RPMI8226 (cell line): ENCODE measurements at regions not wholly inside any gene's neighbourhood (a gene's known extent, or its start where the extent isn't known, plus 50 kb on each side); places are given as distances from the start of the nearest gene placed in this dataset.
"Not testable (repeated sequence)": the region's sequence is repeated elsewhere in the genome, so short reads cannot be mapped to it uniquely, and the experiment has no call there.

Experiments
- DNase-seq: peaks from one replicate; pipeline ENCODE4 v3.0.0-alpha.2; 2015

DNA sequence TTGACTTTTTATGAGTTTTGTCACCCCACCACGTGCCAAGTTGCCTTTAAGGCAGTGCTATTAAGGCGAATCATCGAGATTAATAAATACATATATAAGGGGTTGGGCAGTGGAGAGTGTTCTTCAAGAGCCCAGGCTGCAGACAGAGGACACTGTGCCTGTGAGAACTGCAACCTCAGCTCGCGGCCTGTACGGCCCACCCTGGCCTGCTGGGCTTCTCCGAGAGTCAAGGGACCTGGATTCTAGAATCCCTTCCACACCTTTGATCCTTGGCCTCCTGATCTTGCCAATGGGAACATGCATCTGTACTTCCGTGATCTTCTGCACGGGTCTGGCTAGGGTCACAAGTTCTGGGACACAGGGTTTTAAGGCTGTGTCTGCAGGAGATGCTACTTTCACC is 54.5 kb downstream of the IRX5 start:
- no peak for DNase-seq

GRCh38 chr16:54985668-54986067 is 55.0 kb downstream of the IRX5 start:
- DNase-seq = no peak

- no peak for DNase-seq
These were observed 55.7 kb downstream of the IRX5 start for GRCh38 chr16:54986409-54986808.

GRCh38 chr16:54987081-54987480 is 56.4 kb downstream of the IRX5 start:
- no peak for DNase-seq

- DNase-seq = no peak
These were observed 60.9 kb downstream of the IRX5 start for GRCh38 chr16:54991525-54991924.

DNA sequence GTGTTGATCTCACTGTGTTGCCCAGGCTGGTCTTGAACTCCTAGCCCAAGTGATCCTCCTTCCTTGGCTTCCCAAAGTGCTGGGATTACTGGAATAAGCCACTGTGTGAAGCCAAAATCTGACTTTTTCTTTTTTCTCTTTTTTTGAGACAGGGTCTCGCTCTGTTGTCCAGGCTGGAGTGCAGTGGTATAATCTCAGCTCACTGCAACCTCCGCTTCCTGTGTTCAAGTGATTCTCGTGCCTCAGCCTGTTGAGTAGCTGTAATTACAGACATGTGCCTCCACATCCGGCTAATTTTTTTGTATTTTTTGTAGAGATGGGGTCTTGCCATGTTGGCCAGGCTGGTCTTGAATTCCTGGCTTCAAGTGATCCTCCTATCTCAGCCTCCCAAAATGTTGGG is 61.3 kb downstream of the IRX5 start:
- not testable (repeated sequence) for DNase-seq

DNA sequence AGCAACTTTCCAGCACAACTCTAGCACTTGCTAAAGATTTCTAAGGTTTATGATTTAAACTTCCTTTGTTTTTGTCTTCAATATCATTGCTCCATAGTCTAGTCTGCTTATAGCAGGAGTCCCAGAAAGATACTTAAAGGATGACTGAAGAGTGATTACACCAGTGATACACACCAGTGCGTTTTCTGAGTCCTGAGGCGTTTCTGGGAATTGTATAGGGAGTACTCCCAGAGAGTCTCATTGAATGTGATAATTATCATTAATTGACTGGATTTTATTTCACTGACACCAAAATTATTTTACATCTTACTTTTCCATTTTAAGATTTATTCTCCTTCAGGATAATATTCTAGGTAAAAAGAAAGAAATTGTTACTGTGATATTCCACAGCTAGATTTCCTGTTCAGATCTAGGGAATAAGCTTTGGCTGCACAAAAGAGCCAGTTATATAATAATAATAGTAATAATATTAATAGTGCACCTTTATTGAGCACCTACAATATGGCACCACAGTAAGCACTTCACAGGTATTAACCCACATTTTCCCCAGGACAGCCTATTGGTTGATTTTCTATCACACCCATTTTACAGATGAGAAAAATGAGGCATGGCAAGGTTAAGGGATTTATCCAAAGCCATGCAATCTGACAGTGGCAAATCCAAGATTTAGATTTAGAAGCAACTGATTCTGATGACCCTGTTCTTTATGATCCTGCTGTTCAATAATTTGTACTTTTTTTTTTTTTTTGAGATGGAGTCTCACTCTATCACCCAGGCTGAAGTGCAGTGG is 62.6 kb downstream of the IRX5 start:
- no peak for DNase-seq

- DNase-seq = no peak
These were observed 65.5 kb downstream of the IRX5 start for GRCh38 chr16:54996186-54996585.

DNA sequence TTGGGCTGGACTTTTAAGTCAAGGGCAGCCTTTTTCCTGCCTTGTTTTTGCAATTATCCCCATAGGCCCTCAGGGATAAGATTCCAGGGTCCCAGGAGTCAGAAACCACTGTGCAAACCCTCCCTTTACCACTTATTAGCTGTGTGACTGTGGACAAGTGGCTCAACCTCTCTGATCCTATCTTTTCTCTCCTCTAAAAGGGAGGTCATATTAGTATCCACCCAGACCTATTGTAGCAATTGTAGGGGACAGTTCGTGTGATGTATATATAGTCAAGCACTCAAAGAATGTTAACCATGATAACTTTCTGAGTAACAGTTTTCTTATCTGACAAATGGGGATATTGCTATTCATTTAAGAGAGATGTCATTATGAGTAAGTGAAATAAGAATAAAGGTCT is 68.2 kb downstream of the IRX5 start:
- DNase-seq = no peak

DNA sequence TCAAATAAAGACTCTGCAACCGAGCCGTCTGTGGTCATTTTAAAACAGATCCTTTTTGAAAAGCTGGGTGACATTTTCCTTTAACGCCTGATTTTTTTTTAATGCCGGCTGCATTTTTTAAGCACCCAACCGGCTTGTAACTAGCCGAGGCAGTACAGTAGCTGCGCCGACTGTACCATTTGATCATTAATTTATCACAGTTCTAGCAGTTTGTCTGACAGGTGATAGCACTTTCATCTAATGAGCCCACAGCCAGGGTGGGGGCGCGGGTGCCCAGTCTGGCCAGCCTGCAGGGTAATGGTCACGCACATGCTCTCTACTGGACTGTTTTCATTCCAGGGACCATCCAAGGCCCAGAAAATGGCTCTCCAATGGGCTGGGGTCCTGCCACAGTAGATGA is 68.8 kb downstream of the IRX5 start:
- no peak for DNase-seq

DNA sequence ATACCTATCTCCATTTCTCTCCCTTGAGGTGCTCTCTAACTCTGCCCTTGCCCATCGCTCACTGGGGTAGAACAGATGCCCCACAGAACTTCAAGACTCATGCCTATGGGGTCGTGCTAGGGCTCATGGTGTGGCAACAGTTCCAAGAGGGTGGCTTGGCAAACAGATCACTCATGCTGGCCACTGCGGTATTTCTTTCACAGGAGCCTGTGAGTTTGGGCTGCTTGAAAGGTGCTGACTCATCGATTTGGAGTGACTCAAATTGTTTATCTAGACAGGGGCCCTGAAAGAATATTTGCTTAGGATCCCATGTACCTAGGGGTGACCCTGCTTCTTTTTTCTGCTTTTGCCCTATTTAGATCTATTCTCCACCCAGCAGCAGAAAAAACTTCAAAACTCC is 69.9 kb downstream of the IRX5 start:
- no peak for DNase-seq

GRCh38 chr16:55001931-55002330 is 71.3 kb downstream of the IRX5 start:
- DNase-seq = no peak

- no peak for DNase-seq
These were observed 71.8 kb downstream of the IRX5 start for GRCh38 chr16:55002419-55002818.

DNA sequence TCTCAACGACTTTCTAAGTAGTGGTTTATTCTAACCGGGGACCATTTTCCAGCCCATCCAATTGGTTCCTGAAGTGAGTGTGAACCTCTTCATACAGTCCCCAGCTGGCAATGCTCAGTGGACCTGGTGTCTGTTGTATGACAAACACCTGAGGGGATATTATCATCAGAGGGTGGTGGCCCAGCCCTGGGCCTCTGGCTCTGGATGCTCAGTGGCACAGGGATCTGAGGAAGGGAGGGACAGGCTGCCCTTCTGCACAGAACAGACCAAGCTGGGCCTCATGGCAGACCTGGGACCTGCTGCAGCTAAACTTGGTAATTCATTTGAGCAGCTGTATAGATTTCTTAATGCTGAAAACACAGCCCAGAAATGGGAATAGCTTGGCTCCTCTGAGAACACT is 72.6 kb downstream of the IRX5 start:
- DNase-seq = no peak

DNA sequence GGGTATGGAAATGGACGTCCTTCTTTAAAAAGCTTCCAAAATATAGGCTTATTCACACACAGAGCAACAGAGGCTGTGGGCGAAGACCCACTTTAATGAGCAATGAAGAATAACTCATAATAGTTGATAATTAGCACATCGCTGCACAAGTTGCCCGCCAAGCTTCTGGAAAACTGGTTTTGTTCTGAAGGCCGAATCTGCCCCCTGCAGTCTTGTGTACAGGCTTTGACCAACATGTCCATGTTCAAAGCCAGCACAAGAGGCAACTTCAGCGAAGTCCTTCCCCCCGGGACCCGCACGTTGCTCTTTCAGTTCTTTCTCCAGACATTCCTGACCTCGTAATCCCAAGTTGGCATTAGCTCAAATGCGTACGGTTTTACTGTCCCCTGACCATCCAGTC is 73.3 kb downstream of the IRX5 start:
- DNase-seq = no peak

DNA sequence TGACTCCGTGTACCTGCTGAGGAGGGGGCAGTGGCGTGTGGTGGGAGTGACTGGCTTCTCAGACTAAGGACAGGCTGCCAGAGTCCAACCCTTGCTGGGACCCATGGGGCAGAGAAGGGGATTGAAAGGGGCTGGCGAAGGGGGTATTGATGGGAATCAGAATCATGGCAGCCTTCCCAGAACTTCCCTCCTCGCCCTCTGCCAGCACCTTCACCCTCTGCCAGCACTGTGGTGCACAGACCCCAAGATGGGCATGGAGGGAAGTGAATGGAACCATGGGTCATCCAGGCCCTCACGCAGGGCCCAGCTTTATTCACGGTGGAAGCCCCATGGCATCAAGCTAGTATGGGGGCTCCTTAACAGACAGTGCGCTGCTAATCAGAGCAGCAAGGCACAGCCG is 76.8 kb downstream of the IRX5 start:
- no peak for DNase-seq

DNA sequence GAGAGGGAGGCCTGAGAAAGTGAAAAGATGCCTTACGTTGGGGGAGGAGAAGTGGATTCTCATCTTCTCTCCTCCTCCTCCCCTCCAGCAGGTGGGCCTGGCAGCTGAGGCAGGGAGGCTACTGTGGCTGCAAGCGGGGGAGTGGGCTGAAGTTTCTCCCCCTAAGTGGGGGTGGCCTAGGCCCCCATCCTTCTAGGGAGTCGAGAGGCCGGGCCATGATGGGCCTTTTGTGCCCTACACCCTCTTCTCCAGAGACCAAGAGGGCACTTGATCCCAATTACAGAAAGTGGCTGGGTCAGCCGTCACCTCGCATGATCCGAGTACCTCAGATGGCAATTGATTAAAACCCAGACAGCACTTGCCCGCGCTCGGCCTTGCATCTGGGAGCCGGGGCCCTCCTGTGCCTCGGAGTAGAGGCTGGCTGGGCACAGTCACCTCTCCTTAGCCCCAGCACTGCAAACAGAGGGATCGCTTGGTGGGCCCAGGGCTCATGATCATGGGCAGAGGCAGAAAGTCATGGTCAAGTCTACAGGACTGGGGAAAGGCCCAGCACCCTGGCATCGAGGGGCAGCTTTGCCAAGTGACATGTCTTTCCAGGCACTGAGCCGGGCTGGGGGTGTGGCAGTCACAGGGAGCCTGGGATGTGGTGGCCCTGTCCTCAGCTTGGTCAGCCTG is 78.3 kb downstream of the IRX5 start:
- no peak for DNase-seq

GRCh38 chr16:55009581-55009980 is 78.9 kb downstream of the IRX5 start:
- DNase-seq = no peak

DNA sequence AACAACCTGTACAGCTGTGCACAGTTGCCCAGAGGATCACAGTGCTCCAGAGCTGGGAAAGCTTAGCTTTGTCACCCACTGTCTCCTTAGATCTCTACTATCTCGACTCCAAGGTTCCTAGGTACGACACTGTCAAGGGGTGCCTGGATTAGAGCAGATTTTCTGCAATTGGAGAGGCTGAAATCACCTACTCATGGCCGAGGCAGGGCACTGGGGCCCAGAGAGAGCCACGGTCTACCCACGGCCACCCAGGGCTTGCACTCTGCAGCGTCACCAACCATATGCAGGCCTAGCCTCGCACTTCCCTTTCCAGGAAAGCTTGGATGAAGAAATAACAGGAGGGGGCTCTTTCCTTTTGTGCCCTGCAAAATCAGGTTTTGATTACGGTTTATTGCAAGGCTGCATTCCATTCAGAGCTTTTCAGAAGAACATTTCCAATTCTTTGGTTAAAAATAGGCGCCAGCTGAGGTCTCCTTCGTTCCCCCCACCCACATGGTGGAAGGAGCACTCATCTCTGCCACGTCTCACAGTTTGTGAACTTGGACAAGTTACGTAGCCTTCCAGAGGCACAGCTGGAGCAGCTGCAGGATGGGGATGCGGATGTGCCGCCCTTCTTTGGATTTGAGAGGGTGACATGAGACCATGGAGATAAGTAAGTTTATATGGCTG is 80.0 kb downstream of the IRX5 start:
- no peak for DNase-seq

GRCh38 chr16:55012362-55012761 is 81.7 kb downstream of the IRX5 start:
- DNase-seq = no peak

DNA sequence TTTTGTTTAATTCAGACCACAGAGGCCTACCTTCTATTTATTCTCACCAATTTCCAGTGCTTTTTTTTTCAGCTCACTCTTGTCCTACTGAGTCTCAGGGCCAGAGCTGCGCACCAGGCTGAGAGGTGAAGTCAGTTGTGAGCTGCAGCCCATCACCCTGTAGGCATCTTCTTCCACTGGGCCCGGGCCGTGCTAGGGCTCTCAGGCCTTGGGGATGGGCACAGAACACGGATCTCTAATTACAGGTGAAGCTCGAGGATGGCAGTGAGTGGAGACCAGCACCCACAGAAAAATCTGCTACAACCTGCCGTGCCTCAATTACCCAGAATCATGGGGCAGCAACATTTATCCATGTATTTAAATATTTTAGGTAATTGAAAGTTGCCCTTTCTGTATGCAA is 82.1 kb downstream of the IRX5 start:
- DNase-seq = no peak

DNA sequence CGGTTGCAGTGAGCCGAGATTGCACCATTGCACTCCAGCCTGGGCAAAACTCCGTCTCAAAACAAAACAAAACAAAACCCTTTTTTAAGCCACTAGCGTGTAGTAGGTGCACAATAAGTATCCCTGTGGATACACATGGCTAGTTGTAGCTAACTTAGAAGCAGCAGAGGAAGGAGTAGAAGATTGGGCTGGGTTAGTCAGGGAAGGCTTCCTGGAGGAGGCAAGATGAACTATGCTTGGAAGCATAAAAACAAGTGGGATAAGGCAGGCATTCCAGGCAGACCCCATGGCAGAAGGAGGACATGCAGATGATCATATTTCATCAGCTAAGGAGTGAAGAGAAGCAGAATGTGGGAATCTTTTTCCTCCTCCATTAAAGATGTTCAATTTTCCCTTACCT is 83.4 kb downstream of the IRX5 start:
- no peak for DNase-seq

- DNase-seq = no peak
These were observed 84.7 kb downstream of the IRX5 start for GRCh38 chr16:55015181-55015913.

GRCh38 chr16:55016515-55016914 is 85.8 kb downstream of the IRX5 start:
- DNase-seq = no peak
